ENCODE measurements at regions not wholly inside any gene's neighbourhood (a gene's known extent, or its start where the extent isn't known, plus 50 kb on each side); places are given as distances from the start of the nearest gene placed in this dataset.

GRCh38 chr6:18741741-18742140 is 354.6 kb downstream of the RNF144B start:
- Histone ChIP-seq H3K36me3 (replicated peaks; ENCODE audit: insufficient read depth, low read length) (no peaks in the 10 kb centered on the region), H3K4me1 (ENCODE audit: low read length) (no peaks in the 10 kb centered on the region), H3F3A (ENCODE audit: insufficient read depth, low read length) (no peaks in the 10 kb centered on the region), H4K20me1 (ENCODE audit: insufficient read depth, low read length) (no peaks in the 10 kb centered on the region), H3K27ac (ENCODE audit: low read length) (no peak overlapping the region), H3K9ac (ENCODE audit: low read length) (no peak overlapping the region), H3K4me2 (ENCODE audit: low read depth, low read length) (no peak overlapping the region), H2AFZ (ENCODE audit: low read length) (no peak overlapping the region), H3K79me2 (ENCODE audit: low read length) (no peaks in the 10 kb centered on the region), H3K9me2 (replicated peaks; ENCODE audit: insufficient read depth, low read length) (no peaks in the 10 kb centered on the region), H3K27me3 (replicated peaks; ENCODE audit: insufficient read depth, low read length) (no peaks in the 10 kb centered on the region), H3K9me3 (replicated peaks; ENCODE audit: insufficient read depth, low read length) (no peaks in the 10 kb centered on the region), H3K4me3 (ENCODE audit: low read length) (no peak overlapping the region)
- TF ChIP-seq EZH2 (optimal IDR thresholded peaks at IDR 0.05; ENCODE audit: low read depth, low read length): no peak
- no peak for TF ChIP-seq EZH2phosphoT487 (IDR thresholded peaks at IDR 0.05; ENCODE audit: low read length)
- TF ChIP-seq CTCF (IDR thresholded peaks at IDR 0.05; ENCODE audit: low read length): no peak
- DNase-seq: no peak

GRCh38 chr6:18742406-18742805 is 355.3 kb downstream of the RNF144B start:
- H2AFZ ChIP-seq (ENCODE audit: low read length): no peak overlapping the region
- no peaks in the 10 kb centered on the region for H3K27me3 ChIP-seq (replicated peaks; ENCODE audit: insufficient read depth, low read length)
- no peaks in the 10 kb centered on the region for H3K4me1 ChIP-seq (ENCODE audit: low read length)
- TF ChIP-seq EZH2 (optimal IDR thresholded peaks at IDR 0.05; ENCODE audit: low read depth, low read length) (no peak), EZH2phosphoT487 (IDR thresholded peaks at IDR 0.05; ENCODE audit: low read length) (no peak), CTCF (IDR thresholded peaks at IDR 0.05; ENCODE audit: low read length) (no peak)
- no peak overlapping the region for H3K9ac ChIP-seq (ENCODE audit: low read length)
- H3K79me2 ChIP-seq (ENCODE audit: low read length): no peaks in the 10 kb centered on the region
- no peak overlapping the region for H3K4me2 ChIP-seq (ENCODE audit: low read depth, low read length)
- no peaks in the 10 kb centered on the region for H3F3A ChIP-seq (ENCODE audit: insufficient read depth, low read length)
- no peak overlapping the region for H3K4me3 ChIP-seq (ENCODE audit: low read length)
- no peaks in the 10 kb centered on the region for H3K36me3 ChIP-seq (replicated peaks; ENCODE audit: insufficient read depth, low read length)
- no peak for DNase-seq
- H3K27ac ChIP-seq (ENCODE audit: low read length): no peak overlapping the region
- no peaks in the 10 kb centered on the region for H3K9me3 ChIP-seq (replicated peaks; ENCODE audit: insufficient read depth, low read length)
- H4K20me1 ChIP-seq (ENCODE audit: insufficient read depth, low read length): no peaks in the 10 kb centered on the region
- no peaks in the 10 kb centered on the region for H3K9me2 ChIP-seq (replicated peaks; ENCODE audit: insufficient read depth, low read length)

- Histone ChIP-seq H4K20me1 (ENCODE audit: insufficient read depth, low read length) (no peaks in the 10 kb centered on the region), H3K4me1 (ENCODE audit: low read length) (no peaks in the 10 kb centered on the region), H3K9me2 (replicated peaks; ENCODE audit: insufficient read depth, low read length) (no peaks in the 10 kb centered on the region), H3K27me3 (replicated peaks; ENCODE audit: insufficient read depth, low read length) (no peaks in the 10 kb centered on the region), H2AFZ (ENCODE audit: low read length) (no peak overlapping the region), H3K79me2 (ENCODE audit: low read length) (no peaks in the 10 kb centered on the region), H3K36me3 (replicated peaks; ENCODE audit: insufficient read depth, low read length) (no peaks in the 10 kb centered on the region), H3K9me3 (replicated peaks; ENCODE audit: insufficient read depth, low read length) (no peaks in the 10 kb centered on the region), H3F3A (ENCODE audit: insufficient read depth, low read length) (no peaks in the 10 kb centered on the region), H3K4me2 (ENCODE audit: low read depth, low read length) (no peak overlapping the region), H3K9ac (ENCODE audit: low read length) (no peak overlapping the region), H3K4me3 (ENCODE audit: low read length) (no peak overlapping the region), H3K27ac (ENCODE audit: low read length) (no peak overlapping the region)
- DNase-seq: no peak
- TF ChIP-seq CTCF (IDR thresholded peaks at IDR 0.05; ENCODE audit: low read length): no peak
- TF ChIP-seq EZH2phosphoT487 (IDR thresholded peaks at IDR 0.05; ENCODE audit: low read length): no peak
- TF ChIP-seq EZH2 (optimal IDR thresholded peaks at IDR 0.05; ENCODE audit: low read depth, low read length): no peak
Measured at GRCh38 chr6:18746727-18747126, 359.6 kb downstream of the RNF144B start.

Measured in MM.1S (cell line).